ENCODE measurements at regions not wholly inside any gene's neighbourhood (a gene's known extent, or its start where the extent isn't known, plus 50 kb on each side); places are given as distances from the start of the nearest gene placed in this dataset.
"Not testable (repeated sequence)": the region's sequence is repeated elsewhere in the genome, so short reads cannot be mapped to it uniquely, and the experiment has no call there.

- Histone ChIP-seq H3K27ac (no peak overlapping the region), H3K9me3 (no peaks in the 10 kb centered on the region), H3K4me3 (no peak overlapping the region), H3K4me1 (ENCODE audit: insufficient read depth) (peaks cover 2% of the 10 kb centered on the region), H3K36me3 (no peaks in the 10 kb centered on the region), H3K27me3 (no peaks in the 10 kb centered on the region)
- DNase-seq: no peak
- WGBS, 3 donors: 18 to 26% (median 23%) methylated on average over 4 of the region's 4 CpGs
- TF ChIP-seq, protein P1, sequence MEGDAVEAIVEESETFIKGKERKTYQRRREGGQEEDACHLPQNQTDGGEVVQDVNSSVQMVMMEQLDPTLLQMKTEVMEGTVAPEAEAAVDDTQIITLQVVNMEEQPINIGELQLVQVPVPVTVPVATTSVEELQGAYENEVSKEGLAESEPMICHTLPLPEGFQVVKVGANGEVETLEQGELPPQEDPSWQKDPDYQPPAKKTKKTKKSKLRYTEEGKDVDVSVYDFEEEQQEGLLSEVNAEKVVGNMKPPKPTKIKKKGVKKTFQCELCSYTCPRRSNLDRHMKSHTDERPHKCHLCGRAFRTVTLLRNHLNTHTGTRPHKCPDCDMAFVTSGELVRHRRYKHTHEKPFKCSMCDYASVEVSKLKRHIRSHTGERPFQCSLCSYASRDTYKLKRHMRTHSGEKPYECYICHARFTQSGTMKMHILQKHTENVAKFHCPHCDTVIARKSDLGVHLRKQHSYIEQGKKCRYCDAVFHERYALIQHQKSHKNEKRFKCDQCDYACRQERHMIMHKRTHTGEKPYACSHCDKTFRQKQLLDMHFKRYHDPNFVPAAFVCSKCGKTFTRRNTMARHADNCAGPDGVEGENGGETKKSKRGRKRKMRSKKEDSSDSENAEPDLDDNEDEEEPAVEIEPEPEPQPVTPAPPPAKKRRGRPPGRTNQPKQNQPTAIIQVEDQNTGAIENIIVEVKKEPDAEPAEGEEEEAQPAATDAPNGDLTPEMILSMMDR (IDR thresholded peaks at IDR 0.05): no peak
- TF ChIP-seq EP300 (IDR thresholded peaks at IDR 0.05) (no peak), POLR2A (IDR thresholded peaks at IDR 0.05) (no peak)
- intact Hi-C loops (cut with DNase I): no loop called here
These were observed 84.1 kb downstream of the POM121L12 start for GRCh38 chr7:53119514-53119941.

DNA sequence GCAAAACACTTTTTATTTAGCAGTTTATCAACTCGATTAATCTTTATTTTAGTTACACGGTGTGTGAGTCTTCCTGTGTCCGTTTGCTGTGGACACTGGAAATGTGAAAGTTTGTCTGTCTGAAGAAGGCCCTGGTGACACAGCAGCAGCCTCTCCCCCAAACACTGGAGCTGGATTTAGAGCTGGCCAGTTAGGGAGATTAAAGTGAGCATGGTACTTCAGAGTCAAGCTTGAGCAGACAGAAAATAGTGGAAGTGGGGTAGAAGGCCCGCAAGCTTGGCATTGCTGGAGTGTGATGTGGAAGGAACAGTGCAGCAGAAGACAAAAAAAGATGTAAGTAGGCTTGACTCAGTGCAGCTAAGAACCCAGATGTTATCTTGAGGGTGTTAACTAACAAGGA is 85.9 kb downstream of the POM121L12 start:
- intact Hi-C loops (cut with DNase I): no loop called here
- H3K4me3 ChIP-seq: no peak overlapping the region
- DNase-seq: no peak
- TF ChIP-seq, protein P1 (IDR thresholded peaks at IDR 0.05): no peak
- TF ChIP-seq EP300 (IDR thresholded peaks at IDR 0.05): no peak
- TF ChIP-seq POLR2A (IDR thresholded peaks at IDR 0.05): no peak
- WGBS, 3 donors: 91 to 93% (median 92%) methylated on average over 4 of the region's 4 CpGs
- H3K4me1 ChIP-seq (ENCODE audit: insufficient read depth): peaks cover 2% of the 10 kb centered on the region
- no peaks in the 10 kb centered on the region for H3K27me3 ChIP-seq
- H3K27ac ChIP-seq: no peak overlapping the region
- no peaks in the 10 kb centered on the region for H3K36me3 ChIP-seq
- no peaks in the 10 kb centered on the region for H3K9me3 ChIP-seq

GRCh38 chr7:53131697-53132096 is 96.3 kb downstream of the POM121L12 start:
- Histone ChIP-seq H3K36me3 (no peaks in the 10 kb centered on the region), H3K27me3 (no peaks in the 10 kb centered on the region), H3K4me1 (ENCODE audit: insufficient read depth) (no peaks in the 10 kb centered on the region), H3K9me3 (no peaks in the 10 kb centered on the region), H3K27ac (no peak overlapping the region), H3K4me3 (no peak overlapping the region)
- 46 to 86% (median 85%) methylated on average over 1 of the region's 1 CpG for WGBS, 3 donors
- no peak for DNase-seq
- intact Hi-C loops (cut with DNase I): no loop called here
- TF ChIP-seq, protein P1 (IDR thresholded peaks at IDR 0.05): no peak
- TF ChIP-seq POLR2A (IDR thresholded peaks at IDR 0.05) (no peak), EP300 (IDR thresholded peaks at IDR 0.05) (no peak)

DNA sequence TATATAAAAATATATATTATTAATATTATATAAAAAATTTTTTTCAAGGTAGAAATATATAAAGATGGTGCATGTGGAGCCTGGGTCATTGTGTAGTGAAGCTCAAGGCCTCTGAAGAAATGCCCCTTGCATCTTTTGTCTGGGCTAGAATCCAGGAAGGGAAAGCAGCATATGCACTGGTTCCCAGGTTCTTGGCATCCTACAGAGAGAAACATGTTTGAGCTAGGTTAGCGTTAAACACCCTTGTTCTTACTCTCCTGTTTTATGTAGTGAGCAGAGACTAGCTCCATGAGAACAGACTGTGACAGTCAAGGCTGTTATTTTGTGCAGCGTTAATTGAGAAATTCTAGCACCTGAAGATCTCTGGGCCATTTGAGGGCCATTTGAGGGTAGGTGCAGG is 116.1 kb downstream of the POM121L12 start:
- no peak for TF ChIP-seq EP300 (IDR thresholded peaks at IDR 0.05)
- no peak for TF ChIP-seq POLR2A (IDR thresholded peaks at IDR 0.05)
- TF ChIP-seq, protein P1 (IDR thresholded peaks at IDR 0.05): no peak
- intact Hi-C loops (cut with DNase I): no loop called here
- H3K4me3 ChIP-seq: no peak overlapping the region
- H3K36me3 ChIP-seq: no peaks in the 10 kb centered on the region
- no peaks in the 10 kb centered on the region for H3K4me1 ChIP-seq (ENCODE audit: insufficient read depth)
- H3K27ac ChIP-seq: no peak overlapping the region
- no peak for DNase-seq
- no peaks in the 10 kb centered on the region for H3K9me3 ChIP-seq
- no peaks in the 10 kb centered on the region for H3K27me3 ChIP-seq
- 84 to 91% (median 85%) methylated on average over 2 of the region's 2 CpGs for WGBS, 3 donors

GRCh38 chr7:53187184-53187583 is 151.8 kb downstream of the POM121L12 start:
- H3K27ac ChIP-seq; H3K36me3 ChIP-seq; H3K27me3 ChIP-seq; H3K4me3 ChIP-seq; intact Hi-C loops (cut with DNase I); H3K9me3 ChIP-seq; H3K4me1 ChIP-seq (ENCODE audit: insufficient read depth); DNase-seq: not testable (repeated sequence)
- 93 to 95% (median 94%) methylated on average over 26 to 27 of the region's 27 CpGs for WGBS, 3 donors
